Smooth muscle cell (in vitro differentiated cells): ENCODE measurements at regions not wholly inside any gene's neighbourhood (a gene's known extent, or its start where the extent isn't known, plus 50 kb on each side); places are given as distances from the start of the nearest gene placed in this dataset.

Experiments used
- DNase-seq: peaks from one replicate; lab custom pipeline; 2025; ENCODE audit not compliant: unreplicated experiment; lab: John Stamatoyannopoulos, UW
- H2AFZ ChIP-seq: fragments of 200-600 bp; sonication (generic); 2 replicates; pipeline ENCODE4 v1.6.0; 2016; ENCODE audit warnings: antibody characterized with exemption, low read depth, mild to moderate bottlenecking
- H3F3A ChIP-seq: fragments of 200-600 bp; sonication (generic); 2 replicates; pipeline ENCODE4 v1.6.0; 2017; ENCODE audit warnings: antibody characterized with exemption, low read depth
- H3K27ac ChIP-seq: fragments of 200-600 bp; sonication (generic); 2 replicates; pipeline ENCODE4 v1.5.1; 2016; ENCODE audit warnings: low read depth, mild to moderate bottlenecking
- H3K27me3 ChIP-seq: fragments of 200-600 bp; sonication (generic); 2 replicates; pipeline ENCODE4 v1.6.1; 2016; ENCODE audit warnings: low read depth, mild to moderate bottlenecking
- H3K36me3 ChIP-seq: fragments of 200-600 bp; sonication (generic); 2 replicates; pipeline ENCODE4 v1.5.1; 2016; ENCODE audit warnings: low read depth
- H3K4me1 ChIP-seq: fragments of 200-600 bp; sonication (generic); 2 replicates; pipeline ENCODE4 v1.5.1; 2016; ENCODE audit warnings: low read depth
- H3K4me2 ChIP-seq: fragments of 200-600 bp; sonication (generic); 2 replicates; pipeline ENCODE4 v1.6.0; 2016; ENCODE audit warnings: mild to moderate bottlenecking
- H3K4me3 ChIP-seq: fragments of 200-600 bp; sonication (generic); 2 replicates; pipeline ENCODE4 v1.5.1; 2016; ENCODE audit warnings: mild to moderate bottlenecking
- H3K79me2 ChIP-seq: fragments of 200-600 bp; sonication (generic); 2 replicates; pipeline ENCODE4 v1.6.0; 2016; ENCODE audit warnings: low read depth, mild to moderate bottlenecking
- H3K9ac ChIP-seq: fragments of 200-600 bp; sonication (generic); 2 replicates; pipeline ENCODE4 v1.6.0; 2016; ENCODE audit warnings: low read depth
- H3K9me3 ChIP-seq: fragments of 200-600 bp; sonication (generic); replicated peaks from 2 replicates; pipeline ENCODE4 v1.5.1; 2016; ENCODE audit warnings: low read depth
- H4K20me1 ChIP-seq: fragments of 200-600 bp; sonication (generic); 2 replicates; pipeline ENCODE4 v1.6.0; 2016; ENCODE audit warnings: low read depth
- CTCF ChIP-seq: fragments of 200-600 bp; sonication (generic); IDR thresholded peaks from 2 replicates; pipeline ENCODE4 v1.5.1; 2017; ENCODE audit warnings: borderline replicate concordance, mild to moderate bottlenecking, antibody characterized with exemption; ENCODE audit not compliant: insufficient read depth, poor library complexity, severe bottlenecking
- WGBS: methylation state at CpG from one replicate; pipeline ENCODE4 v1.1.7; 2016; ENCODE audit warnings: low lambda C conversion rate; 5-methylcytosine and 5-hydroxymethylcytosine counted together

GRCh38 chr2:118386641-118387302 is 298.5 kb downstream of the INSIG2 start:
- no peaks in the 10 kb centered on the region for H4K20me1 ChIP-seq
- no peaks in the 10 kb centered on the region for H3F3A ChIP-seq
- no peak overlapping the region for H2AFZ ChIP-seq
- no peaks in the 10 kb centered on the region for H3K4me1 ChIP-seq
- no peaks in the 10 kb centered on the region for H3K9me3 ChIP-seq
- H3K4me3 ChIP-seq, result no peak overlapping the region
- H3K27me3 ChIP-seq, result no peaks in the 10 kb centered on the region
- H3K4me2 ChIP-seq, result no peak overlapping the region
- H3K27ac ChIP-seq, result peak overlapping the region; percentile 70
- H3K36me3 ChIP-seq, result no peaks in the 10 kb centered on the region
- no peaks in the 10 kb centered on the region for H3K79me2 ChIP-seq
- 50% methylated on average over 8 of the region's 9 CpGs for WGBS
- no peak overlapping the region for H3K9ac ChIP-seq
- no peak for DNase-seq
- TF ChIP-seq CTCF, result no peak

DNA sequence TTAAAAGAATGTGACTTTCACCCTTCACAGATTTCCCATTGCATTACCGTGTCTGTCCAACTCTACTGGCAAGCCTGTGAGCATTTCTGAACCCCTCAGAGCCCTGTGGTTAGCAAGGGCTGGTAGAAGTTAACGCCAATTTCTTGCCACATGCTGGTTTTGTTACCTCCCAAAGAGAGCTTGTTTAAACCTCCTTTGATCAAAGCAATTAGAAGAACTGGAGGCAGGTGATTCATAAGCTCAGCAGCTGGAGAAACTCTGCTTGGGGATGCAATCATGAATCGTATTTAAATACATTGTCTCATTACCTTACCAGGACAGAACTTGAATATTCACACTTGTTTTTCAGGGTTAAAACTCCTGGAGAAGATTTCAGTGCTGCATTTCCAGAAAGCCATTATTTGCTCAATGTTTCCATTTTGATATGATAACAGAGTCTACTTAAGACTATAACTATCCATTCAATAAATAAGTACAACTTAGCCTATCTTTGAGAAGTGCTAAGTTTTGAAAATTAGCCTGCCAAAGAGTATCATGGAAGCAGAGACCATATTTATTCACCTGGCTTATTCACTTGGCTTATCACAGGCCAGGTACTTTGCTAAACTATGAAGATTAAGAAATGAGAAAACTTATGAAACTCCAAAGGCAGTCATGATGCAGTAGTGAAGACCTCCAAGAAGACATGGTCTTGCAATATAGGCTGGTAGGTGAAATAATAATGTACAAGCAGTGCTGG is 292.8 kb downstream of the INSIG2 start:
- no peak overlapping the region for H3K27ac ChIP-seq
- no peaks in the 10 kb centered on the region for H3K36me3 ChIP-seq
- H3K79me2 ChIP-seq, result no peaks in the 10 kb centered on the region
- H3K9me3 ChIP-seq, result no peaks in the 10 kb centered on the region
- no peak for TF ChIP-seq CTCF
- 73% methylated on average over 3 of the region's 3 CpGs for WGBS
- H4K20me1 ChIP-seq, result no peaks in the 10 kb centered on the region
- H3K9ac ChIP-seq, result no peak overlapping the region
- no peak for DNase-seq
- no peaks in the 10 kb centered on the region for H3F3A ChIP-seq
- peaks cover 12% of the 10 kb centered on the region for H3K27me3 ChIP-seq
- H3K4me3 ChIP-seq, result no peak overlapping the region
- no peaks in the 10 kb centered on the region for H3K4me1 ChIP-seq
- no peak overlapping the region for H2AFZ ChIP-seq
- H3K4me2 ChIP-seq, result no peak overlapping the region

GRCh38 chr2:118375907-118376485 is 287.7 kb downstream of the INSIG2 start:
- no peak for TF ChIP-seq CTCF
- Histone ChIP-seq H3K9ac (no peak overlapping the region), H3K27me3 (peaks cover 15% of the 10 kb centered on the region), H3K4me3 (no peak overlapping the region), H3K79me2 (no peaks in the 10 kb centered on the region), H3K4me2 (no peak overlapping the region), H3K36me3 (no peaks in the 10 kb centered on the region), H2AFZ (no peak overlapping the region), H3K27ac (no peak overlapping the region), H3F3A (no peaks in the 10 kb centered on the region), H3K9me3 (no peaks in the 10 kb centered on the region), H4K20me1 (no peaks in the 10 kb centered on the region), H3K4me1 (no peaks in the 10 kb centered on the region)
- DNase-seq, result no peak
- 67% methylated on average over 10 of the region's 10 CpGs for WGBS
